ENCODE measurements at regions not wholly inside any gene's neighbourhood (a gene's known extent, or its start where the extent isn't known, plus 50 kb on each side); places are given as distances from the start of the nearest gene placed in this dataset.
A peak's percentile ranks its signal among the peaks of the same experiment; 100 is the strongest.
"Not testable (repeated sequence)": the region's sequence is repeated elsewhere in the genome, so short reads cannot be mapped to it uniquely, and the experiment has no call there.

- not testable (repeated sequence) for DNase-seq
Observed at GRCh38 chr7:75201606-75202079, 109.3 kb downstream of the GTF2IRD2B start.

GRCh38 chr7:75205367-75206085, 113.1 kb downstream of the GTF2IRD2B start:
- DNase-seq, result not testable (repeated sequence)

- DNase-seq, result not testable (repeated sequence)
Observed at GRCh38 chr7:75215460-75215859, 123.1 kb downstream of the GTF2IRD2B start.

DNA sequence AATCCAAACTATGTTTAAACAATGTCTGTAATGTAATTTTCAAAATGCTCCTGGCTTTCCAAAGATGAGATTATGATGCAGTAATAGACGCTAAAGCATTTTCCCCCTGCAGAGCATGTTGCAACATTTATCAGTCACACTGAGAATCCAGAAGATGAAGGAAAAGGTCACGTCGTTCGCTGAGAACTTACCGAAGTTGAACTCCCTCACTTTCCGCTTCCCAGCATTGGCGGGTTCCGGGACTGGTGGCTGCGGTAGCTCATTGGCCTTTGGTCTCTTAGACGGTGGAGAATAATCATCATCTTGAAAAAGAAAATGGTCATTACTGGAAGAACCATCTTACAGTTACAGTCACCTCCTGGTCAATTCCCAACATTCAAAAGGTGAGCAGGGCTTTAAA, 124.6 kb downstream of the GTF2IRD2B start:
- DNase-seq, result not testable (repeated sequence)

GRCh38 chr7:75226102-75226501, 133.7 kb downstream of the GTF2IRD2B start:
- DNase-seq, result not testable (repeated sequence)

- not testable (repeated sequence) for DNase-seq
Observed at GRCh38 chr7:75229558-75229957, 137.2 kb downstream of the GTF2IRD2B start.

DNA sequence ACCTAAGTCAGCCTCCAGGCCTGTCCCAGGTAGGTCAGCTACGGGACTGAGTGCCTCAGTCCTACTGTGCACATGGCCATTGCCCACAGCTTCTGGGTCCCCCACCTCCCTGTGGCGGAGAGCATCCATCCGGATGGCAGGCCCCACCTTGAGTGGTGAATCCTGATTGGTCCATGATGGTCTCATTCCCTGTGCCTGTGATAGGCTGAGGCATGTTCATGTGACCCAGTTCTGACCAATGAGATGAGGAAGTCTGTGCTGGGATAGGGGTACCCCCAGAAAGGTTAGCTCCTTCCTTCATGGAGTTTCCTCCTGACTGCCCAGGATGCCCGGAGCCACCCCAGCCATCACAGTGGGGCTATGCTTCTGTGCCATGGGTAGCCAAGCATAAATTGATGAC, 138.2 kb downstream of the GTF2IRD2B start:
- not testable (repeated sequence) for DNase-seq

- DNase-seq, result not testable (repeated sequence)
Observed at GRCh38 chr7:75235092-75235826, 142.9 kb downstream of the GTF2IRD2B start.

GRCh38 chr7:75235827-75236167, 143.4 kb downstream of the GTF2IRD2B start:
- not testable (repeated sequence) for DNase-seq

GRCh38 chr7:75237255-75238187, 145.1 kb downstream of the GTF2IRD2B start:
- DNase-seq, result peak; percentile 33 to 52

GRCh38 chr7:75238309-75238708, 145.9 kb downstream of the GTF2IRD2B start:
- not testable (repeated sequence) for DNase-seq

DNA sequence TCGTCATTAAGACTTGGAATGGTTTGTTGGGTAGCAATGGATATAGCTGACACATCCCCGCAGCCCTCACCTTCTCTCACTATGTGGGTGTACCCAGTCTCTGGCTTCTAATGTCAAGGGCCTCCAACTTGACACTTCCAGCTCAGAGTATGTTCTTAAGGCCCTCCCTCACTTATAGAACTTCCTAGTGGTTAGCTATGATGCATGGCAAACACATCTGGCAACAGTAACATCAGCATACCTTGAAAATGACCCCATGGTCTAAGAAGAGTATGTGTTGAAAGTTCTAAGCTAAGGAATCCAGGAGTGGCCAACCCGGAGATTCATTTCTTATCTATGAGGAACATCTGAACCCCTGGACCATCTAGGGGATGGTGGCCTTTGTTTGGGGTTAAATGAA, 151.2 kb downstream of the GTF2IRD2B start:
- DNase-seq, result not testable (repeated sequence)

GRCh38 chr7:75248216-75248615, 147.2 kb upstream of the TRIM73 start:
- DNase-seq, result not testable (repeated sequence)

- not testable (repeated sequence) for DNase-seq
Observed at GRCh38 chr7:75254238-75254637, 141.2 kb upstream of the TRIM73 start.

DNA sequence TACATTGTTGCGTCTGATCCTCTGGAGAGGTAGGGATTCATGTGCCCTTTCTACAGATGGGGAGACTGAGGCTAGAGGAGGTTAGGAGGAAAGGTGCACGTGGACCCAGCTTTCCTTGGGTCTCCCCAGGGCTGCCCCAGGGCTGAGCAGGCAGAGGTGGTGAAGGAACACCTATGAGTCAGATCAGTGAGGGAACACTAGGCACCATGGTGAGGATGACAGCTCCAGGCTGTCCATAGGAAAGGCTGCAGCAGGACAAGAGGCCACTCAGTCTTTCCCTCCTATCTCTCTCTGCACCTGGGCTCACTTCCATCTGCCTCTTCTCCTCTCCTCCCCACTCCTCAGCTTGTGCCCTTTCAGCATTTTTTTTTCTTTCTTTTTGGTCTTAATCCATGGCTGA, 138.0 kb upstream of the TRIM73 start:
- not testable (repeated sequence) for DNase-seq

- DNase-seq, result not testable (repeated sequence)
Observed at GRCh38 chr7:75259454-75260003, 135.9 kb upstream of the TRIM73 start.

GRCh38 chr7:75261660-75262059, 133.8 kb upstream of the TRIM73 start:
- not testable (repeated sequence) for DNase-seq

DNA sequence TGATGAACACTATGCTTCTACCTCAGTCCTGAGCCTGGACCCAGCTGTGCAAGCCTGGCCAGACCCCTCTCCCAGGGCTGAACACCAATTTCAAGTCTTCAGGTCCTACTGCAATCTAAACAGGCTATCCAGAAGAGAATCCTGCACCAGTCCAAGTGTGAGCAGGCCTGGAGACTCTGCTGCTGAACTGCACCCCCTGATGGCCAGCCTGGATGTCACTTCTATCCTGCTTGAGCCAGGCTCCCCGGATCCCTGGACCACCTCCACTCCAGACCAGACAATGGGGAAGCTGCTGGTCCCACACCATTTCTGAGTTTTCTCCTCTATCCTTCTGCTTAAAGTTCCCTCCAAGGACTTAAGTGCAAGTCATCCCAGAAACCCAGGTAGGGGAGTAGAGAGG, 127.3 kb upstream of the TRIM73 start:
- not testable (repeated sequence) for DNase-seq

- not testable (repeated sequence) for DNase-seq
Observed at GRCh38 chr7:75269159-75269558, 126.3 kb upstream of the TRIM73 start.

DNA sequence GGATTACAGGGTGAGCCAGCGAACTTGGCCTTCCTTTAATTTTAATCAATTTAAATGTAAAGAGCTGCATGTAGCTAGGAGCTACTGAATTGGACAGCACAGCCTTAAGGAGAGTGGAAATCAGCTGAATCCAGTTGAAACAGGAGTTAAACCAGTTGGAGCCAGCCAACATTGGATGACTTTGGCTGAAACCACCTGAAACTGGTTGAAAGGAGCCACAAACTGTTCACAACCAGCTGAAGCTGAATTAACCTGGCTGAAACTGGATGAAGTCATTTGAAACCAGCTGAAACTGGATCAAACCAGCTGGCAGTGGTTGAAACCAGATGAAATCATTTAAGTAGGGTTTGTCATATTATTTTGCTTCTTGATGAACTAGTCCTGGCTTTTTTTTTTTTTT, 121.3 kb upstream of the TRIM73 start:
- not testable (repeated sequence) for DNase-seq

Data from stimulated activated CD4-positive, alpha-beta T cell treated with anti-CD3 and anti-CD28 coated beads, Interleukin-4, amount 100 ng/mL, for 4 hours (primary cell).